Panc1 (cell line): ENCODE measurements at regions not wholly inside any gene's neighbourhood (a gene's known extent, or its start where the extent isn't known, plus 50 kb on each side); places are given as distances from the start of the nearest gene placed in this dataset.

Experiments used
- ATAC-seq: fragments of 200-7000 bp; cut with Tn5 transposase; 2 replicates; pipeline ENCODE4 v1.9.1; 2020; ENCODE audit warnings: mild to moderate bottlenecking, moderate library complexity
- BruUV-seq: library from RNA; stranded (reverse); fragments of 400-500 nt; replicated peaks from 2 replicates; lab custom pipeline; 2021; lab: Mats Ljungman, UMichigan
- CTCF ChIA-PET: fragments of 300-600 bp; sonication (Branson Sonifier 250); formaldehyde crosslinking; loops from one replicate; lab custom pipeline; 2022; ENCODE audit warnings: antibody characterized with exemption; lab: Charles Lee
- POLR2A ChIA-PET: fragments of 300-600 bp; sonication (Branson Sonifier 250); formaldehyde crosslinking; loops from one replicate; lab custom pipeline; 2022; ENCODE audit warnings: antibody characterized with exemption; lab: Charles Lee
- DNase-seq: peaks from one replicate; pipeline ENCODE4 v3.0.0-alpha.2; 2010; ENCODE audit warnings: low read depth, low spot score
- H3K27ac ChIP-seq: 2 replicates; pipeline ENCODE4 v1.5.1; 2011; ENCODE audit warnings: mild to moderate bottlenecking, low read length, inconsistent platforms
- H3K27me3 ChIP-seq: fragments of 200-500 bp; sonication (Bioruptor generic); 2 replicates; pipeline ENCODE4 v1.6.0; 2014; ENCODE audit warnings: low read length, inconsistent platforms; ENCODE audit not compliant: control insufficient read depth, insufficient read depth
- H3K36me3 ChIP-seq: fragments of 200-500 bp; sonication (Bioruptor generic); 2 replicates; pipeline ENCODE4 v1.5.1; 2014; ENCODE audit warnings: inconsistent platforms, mild to moderate bottlenecking, low read length, moderate library complexity; ENCODE audit not compliant: control insufficient read depth, insufficient read depth
- H3K4me1 ChIP-seq: 2 replicates; pipeline ENCODE4 v1.5.1; 2011; ENCODE audit warnings: inconsistent platforms, mild to moderate bottlenecking, low read length, moderate library complexity; ENCODE audit not compliant: control insufficient read depth, insufficient read depth
- H3K4me3 ChIP-seq, 2 experiments: 2 replicates each; pipeline ENCODE4 v1.5.1; 2011 to 2012; ENCODE audit warnings: low read depth in 2 of 2, low read length in 2 of 2, mild to moderate bottlenecking in 2 of 2, inconsistent platforms in 1 of 2, moderate library complexity in 1 of 2
- H3K9me3 ChIP-seq: fragments of 200-500 bp; sonication (Bioruptor generic); 2 replicates; pipeline ENCODE4 v1.5.1; 2014; ENCODE audit warnings: low read depth, mild to moderate bottlenecking, inconsistent platforms, low read length, moderate library complexity; ENCODE audit not compliant: control insufficient read depth, insufficient read depth
- CTCF ChIP-seq: fragments of 450-650 bp; IDR thresholded peaks from 2 replicates; pipeline ENCODE4 v1.5.1; 2017; ENCODE audit warnings: mild to moderate bottlenecking
- POLR2AphosphoS5 ChIP-seq: IDR thresholded peaks from 2 replicates; pipeline ENCODE4 v1.6.1; 2012; ENCODE audit warnings: mild to moderate bottlenecking, low read depth, low read length, moderate library complexity
- REST ChIP-seq, 2 experiments: IDR thresholded peaks; 2 replicates each; pipeline ENCODE4 v1.6.1; 2011 to 2012; ENCODE audit warnings: low read depth in 2 of 2, control low read depth in 1 of 2, low read length in 1 of 2, mild to moderate bottlenecking in 1 of 2, moderate library complexity in 1 of 2; ENCODE audit not compliant: insufficient read depth in 1 of 2
- SIN3A ChIP-seq: IDR thresholded peaks from 2 replicates; pipeline ENCODE4 v1.6.1; 2012; ENCODE audit warnings: low read depth, mild to moderate bottlenecking, low read length, moderate library complexity, borderline replicate concordance; ENCODE audit not compliant: insufficient read depth
- TCF7L2 ChIP-seq: IDR thresholded peaks from 2 replicates; pipeline ENCODE4 v1.6.1; 2011; ENCODE audit warnings: mild to moderate bottlenecking, low read depth, low read length, inconsistent platforms
- in situ Hi-C: cut with HindIII; loops from 2 replicates; pipeline ENCODE4 v1.10.0; 2016; ENCODE audit warnings: low sequenced_read_pairs, low pct_unique_long_range_greater_than_20kb
- intact Hi-C: fragments of 100-400 bp; cut with micrococcal nuclease; formaldehyde crosslinking; loops from one replicate; pipeline ENCODE4 v1.10.0; 2022; ENCODE audit not compliant: unreplicated experiment

GRCh38 chr9:135016876-135017275 lies 70.6 kb upstream of the OLFM1 start:
- H3K27ac ChIP-seq = no peak overlapping the region
- H3K27me3 ChIP-seq = no peaks in the 10 kb centered on the region; the same call in 1 of the 2 replicates
- DNase-seq (no peak), ATAC-seq (no peak)
- intact Hi-C loops = no loop called here
- H3K36me3 ChIP-seq = no peaks in the 10 kb centered on the region
- ChIA-PET POLR2A (no interaction called here), CTCF (no interaction called here)
- no peaks in the 10 kb centered on the region for H3K9me3 ChIP-seq
- no peak overlapping the region for H3K4me3 ChIP-seq
- TF ChIP-seq SIN3A (no peak), REST (IDR thresholded peaks at IDR 0.05; ENCODE audit: insufficient read depth in 1 of 2, low read depth in 2 of 2, low read length in 1 of 2) (no peak)
- BruUV-seq = no TSS peak
- no peaks in the 10 kb centered on the region for H3K4me1 ChIP-seq
- in situ Hi-C loops = no loop called here

- DNase-seq (no peak), ATAC-seq (no peak)
- in situ Hi-C loops (no loop called here), intact Hi-C loops (no loop called here)
- H3K9me3 ChIP-seq = no peaks in the 10 kb centered on the region
- H3K36me3 ChIP-seq = no peaks in the 10 kb centered on the region
- no peak overlapping the region for H3K27ac ChIP-seq
- POLR2A ChIA-PET = no interaction called here
- no peaks in the 10 kb centered on the region for H3K4me1 ChIP-seq
- CTCF ChIA-PET = no interaction called here
- H3K4me3 ChIP-seq = no peak overlapping the region
- no peak for TF ChIP-seq POLR2AphosphoS5
- no peak for TF ChIP-seq REST (IDR thresholded peaks at IDR 0.05; ENCODE audit: insufficient read depth in 1 of 2, low read depth in 2 of 2, low read length in 1 of 2)
- no peak for TF ChIP-seq CTCF
- TF ChIP-seq SIN3A = no peak
- TF ChIP-seq TCF7L2 = no peak
- H3K27me3 ChIP-seq = no peaks in the 10 kb centered on the region; the same call in 1 of the 2 replicates
- no TSS peak for BruUV-seq
Measured at GRCh38 chr9:135017899-135018298, 69.6 kb upstream of the OLFM1 start.
